SK-N-MC (cell line): ENCODE measurements at regions not wholly inside any gene's neighbourhood (a gene's known extent, or its start where the extent isn't known, plus 50 kb on each side); places are given as distances from the start of the nearest gene placed in this dataset.

Experiments used
- EZH2 ChIP-seq: fragments of 200-600 bp; sonication (generic); IDR thresholded peaks from one replicate; pipeline ENCODE4 v1.6.1; 2017; ENCODE audit warnings: antibody characterized with exemption
- POLR2AphosphoS5 ChIP-seq: IDR thresholded peaks from 2 replicates; pipeline ENCODE4 v1.6.1; 2012; ENCODE audit warnings: mild to moderate bottlenecking, low read depth, low read length, borderline replicate concordance

GRCh38 chr1:57858740-57859139 is 434.9 kb upstream of the DAB1 start:
- no peak for TF ChIP-seq POLR2AphosphoS5
- no peak for TF ChIP-seq EZH2
